HepG2 (cell line): ENCODE measurements at regions not wholly inside any gene's neighbourhood (a gene's known extent, or its start where the extent isn't known, plus 50 kb on each side); places are given as distances from the start of the nearest gene placed in this dataset.

ENCODE experiments used
- ATAC-seq: fragments of 200-7000 bp; cut with Tn5 transposase; 3 replicates; pipeline ENCODE4 v1.9.1; 2020; ENCODE audit warnings: mild to moderate bottlenecking, moderate library complexity
- BruUV-seq: library from RNA; stranded (reverse); fragments of 400-500 nt; replicated peaks from 2 replicates; lab custom pipeline; 2021; lab: Mats Ljungman, UMichigan
- CTCF ChIA-PET: fragments of 300-600 bp; formaldehyde crosslinking; extraction: SDS; loops from one replicate; lab custom pipeline; 2021; ENCODE audit warnings: low total read pairs, inconsistent platforms, low intra/inter-chr PET ratio; lab: Yijun Ruan, JAX
- POLR2A ChIA-PET: fragments of 350-600 bp; sonication (Branson Sonifier 250); formaldehyde crosslinking; loops from one replicate; lab custom pipeline; 2020; ENCODE audit warnings: antibody characterized with exemption, inconsistent platforms; lab: Yijun Ruan, JAX
- DNase-seq: peaks from one replicate; pipeline ENCODE4 v3.0.0-alpha.2; 2015; ENCODE audit warnings: low spot score
- FAIRE-seq: peaks from 3 replicates; lab custom pipeline; 2011; peaks lifted over from hg19 to GRCh38; lab: Jason Lieb, UNC
- H2AFZ ChIP-seq: one replicate; pipeline ENCODE4 v1.6.1; 2011; ENCODE audit warnings: low read length, inconsistent platforms
- H3K27ac ChIP-seq: fragments of 300-600 bp; 3 replicates; pipeline ENCODE4 v1.8.0; 2011; ENCODE audit warnings: mixed run types, mild to moderate bottlenecking, mixed read lengths, low read length, inconsistent platforms; ENCODE audit not compliant: insufficient read depth; ENCODE audit errors: extremely low read length
- H3K27me3 ChIP-seq, 2 experiments: fragments of 200-600 bp in 1 of 2; 2 replicates in 1 of 2; 3 replicates in 1 of 2; pipeline versions ENCODE4 v1.6.0 to v1.8.0; 2011; ENCODE audit warnings: low read length in 2 of 2, mild to moderate bottlenecking in 2 of 2, moderate library complexity in 2 of 2, inconsistent platforms in 1 of 2; ENCODE audit not compliant: insufficient read depth in 2 of 2, control insufficient read depth in 1 of 2
- H3K36me3 ChIP-seq, 2 experiments: fragments of 200-600 bp in 1 of 2; replicated peaks in 1 of 2; 2 replicates in 1 of 2; 3 replicates in 1 of 2; pipeline versions ENCODE4 v1.5.1 to v1.8.0; 2011; ENCODE audit warnings: low read length in 2 of 2, inconsistent platforms in 1 of 2; ENCODE audit not compliant: insufficient read depth in 2 of 2, control insufficient read depth in 1 of 2
- H3K4me1 ChIP-seq: 2 replicates; pipeline ENCODE4 v1.5.1; 2012; ENCODE audit warnings: low read length, inconsistent platforms; ENCODE audit not compliant: insufficient read depth
- H3K4me2 ChIP-seq: 2 replicates; pipeline ENCODE4 v1.6.0; 2011; ENCODE audit warnings: low read depth, low read length, inconsistent platforms
- H3K4me3 ChIP-seq, 3 experiments: fragments of 200-600 bp in 1 of 3; sonication (generic), shearing (Covaris generic) in 1 of 3; replicated peaks in 1 of 3; 2 replicates each; pipeline ENCODE4 v1.5.1; 2011 to 2016; ENCODE audit warnings: low read length in 3 of 3, inconsistent platforms in 2 of 3, low read depth in 2 of 3, mild to moderate bottlenecking in 2 of 3, control low read depth in 1 of 3, mixed read lengths in 1 of 3; ENCODE audit not compliant: insufficient read depth in 1 of 3
- H3K79me2 ChIP-seq: one replicate; pipeline ENCODE4 v1.6.1; 2011; ENCODE audit warnings: low read length, inconsistent platforms; ENCODE audit not compliant: insufficient read depth
- H3K9ac ChIP-seq: 2 replicates; pipeline ENCODE4 v1.6.0; 2011; ENCODE audit warnings: mild to moderate bottlenecking, low read depth, low read length, inconsistent platforms; ENCODE audit not compliant: insufficient read depth
- H3K9me3 ChIP-seq: 2 replicates; pipeline ENCODE4 v1.5.1; 2012; ENCODE audit warnings: mild to moderate bottlenecking, low read length
- H4K20me1 ChIP-seq: 2 replicates; pipeline ENCODE4 v1.6.0; 2011; ENCODE audit warnings: inconsistent platforms, mild to moderate bottlenecking, low read length, moderate library complexity; ENCODE audit not compliant: insufficient read depth
- AKNA ChIP-seq: sonication (generic); formaldehyde crosslinking; IDR thresholded peaks from 2 replicates; pipeline ENCODE4 v1.4.0; 2020; ENCODE audit warnings: missing genetic modification reagents, borderline replicate concordance
- CCDC6 ChIP-seq: sonication (generic); formaldehyde crosslinking; IDR thresholded peaks from 2 replicates; pipeline ENCODE4 v1.8.1; 2022; ENCODE audit warnings: mild to moderate bottlenecking, missing genetic modification reagents, moderate library complexity
- TAF15 ChIP-seq: fragments of 200-400 bp; formaldehyde crosslinking; IDR thresholded peaks from one replicate; pipeline ENCODE4 v1.6.1; 2018; ENCODE audit warnings: mild to moderate bottlenecking, low read depth, low read length; ENCODE audit not compliant: poor library complexity, severe bottlenecking
- ZHX2 ChIP-seq, 2 experiments: sonication (generic) in 1 of 2; formaldehyde crosslinking in 1 of 2; IDR thresholded peaks; 2 replicates each; pipeline versions ENCODE4 v1.6.1 to v1.9.0; 2014 to 2022; ENCODE audit warnings: antibody characterized with exemption in 1 of 2, borderline replicate concordance in 1 of 2, inconsistent platforms in 1 of 2, low read depth in 1 of 2, missing genetic modification reagents in 1 of 2
- WGBS: methylation state at CpG from one replicate; pipeline ENCODE4 v1.1.6; 2017; ENCODE audit warnings: low lambda C conversion rate; 5-methylcytosine and 5-hydroxymethylcytosine counted together
- in situ Hi-C: cut with HindIII; loops from 2 replicates; pipeline ENCODE4 v1.10.0; 2017; ENCODE audit warnings: low pct_unique_long_range_greater_than_20kb; ENCODE audit not compliant: extremely low pct_ligation_motif_present
- intact Hi-C: fragments of 100-400 bp; cut with micrococcal nuclease; formaldehyde crosslinking; loops from one replicate; pipeline ENCODE4 v1.10.0; 2022; ENCODE audit not compliant: unreplicated experiment
- TF ChIP-seq, protein P1 (sequence below): sonication (generic); formaldehyde crosslinking; IDR thresholded peaks from 2 replicates; pipeline ENCODE4 v1.4.0; 2020; ENCODE audit warnings: missing genetic modification reagents

DNA sequence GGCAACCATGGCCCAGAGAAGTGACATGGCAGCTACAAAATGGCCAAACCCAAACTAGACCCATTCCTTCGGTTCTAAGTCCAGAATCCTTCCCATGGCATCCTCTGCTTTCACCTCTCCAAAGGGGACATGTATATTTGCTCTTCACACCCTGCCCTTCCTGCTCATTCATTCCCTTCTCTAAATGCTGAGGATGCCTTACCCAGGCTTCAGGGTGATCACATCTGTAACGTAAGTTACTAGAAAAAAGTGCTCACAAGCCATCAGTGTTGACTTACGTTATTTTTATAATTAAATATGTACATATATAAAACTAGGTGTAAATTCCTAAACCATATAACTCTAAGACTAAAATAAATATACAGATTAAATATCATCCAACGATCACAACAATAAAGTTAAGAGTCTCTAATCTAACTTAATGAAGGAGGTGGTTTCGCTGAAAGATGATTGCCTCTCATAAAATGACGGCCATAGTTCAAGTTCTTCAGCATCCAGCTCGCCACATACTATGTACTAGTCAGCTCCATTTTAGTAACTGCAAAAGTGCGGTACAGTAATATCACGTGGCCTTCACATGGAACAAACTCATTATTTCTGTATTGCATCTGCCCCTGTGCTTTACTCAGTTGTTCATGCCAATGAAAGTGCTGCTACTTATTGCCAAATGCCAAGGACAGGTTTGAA, 74.6 kb downstream of the TENT5C start:
- no peak overlapping the region for H3K4me3 ChIP-seq
- POLR2A ChIA-PET = no interaction called here

More for the DNA sequence above, 74.6 kb downstream of the TENT5C start:
- Histone ChIP-seq H3K9ac (no peak overlapping the region), H3K36me3 (no peaks in the 10 kb centered on the region), H3K27me3 (peaks cover 0 to 8% of the 10 kb centered on the region in 2 experiments; a peak in 1 of 5 replicates), H3K4me2 (no peak overlapping the region), H4K20me1 (no peaks in the 10 kb centered on the region), H3K79me2 (no peaks in the 10 kb centered on the region), H3K9me3 (no peaks in the 10 kb centered on the region), H3K4me1 (no peaks in the 10 kb centered on the region), H3K27ac (no peak overlapping the region), H2AFZ (no peak overlapping the region)
- in situ Hi-C loops = no loop called here
- no peak for DNase-seq
- no TSS peak for BruUV-seq
- ATAC-seq = no peak
- TF ChIP-seq TAF15 (no peak), CCDC6 (CRISPR knock-in tag) (no peak), ZHX2 (IDR thresholded peaks at IDR 0.05; ENCODE audit: low read depth) (no peak), ZHX2 (CRISPR knock-in tag; IDR thresholded peaks at IDR 0.05; ENCODE audit: borderline replicate concordance) (no peak), AKNA (CRISPR knock-in tag) (no peak)
- TF ChIP-seq, protein P1, sequence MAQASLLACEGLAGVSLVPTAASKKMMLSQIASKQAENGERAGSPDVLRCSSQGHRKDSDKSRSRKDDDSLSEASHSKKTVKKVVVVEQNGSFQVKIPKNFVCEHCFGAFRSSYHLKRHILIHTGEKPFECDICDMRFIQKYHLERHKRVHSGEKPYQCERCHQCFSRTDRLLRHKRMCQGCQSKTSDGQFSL = no peak
- CTCF ChIA-PET = no interaction called here
- no peak for FAIRE-seq
- 39% methylated on average over 9 of the region's 9 CpGs for WGBS
- intact Hi-C loops = no loop called here
